OCI-LY1 (cell line): ENCODE measurements at regions not wholly inside any gene's neighbourhood (a gene's known extent, or its start where the extent isn't known, plus 50 kb on each side); places are given as distances from the start of the nearest gene placed in this dataset.

Experiments used
- H2AFZ ChIP-seq: fragments of 200-600 bp; sonication (generic), shearing (Covaris generic); 2 replicates; pipeline ENCODE4 v1.6.0; 2014; ENCODE audit warnings: antibody characterized with exemption, mild to moderate bottlenecking, low read length
- H3F3A ChIP-seq: fragments of 200-600 bp; sonication (generic), shearing (Covaris generic); 2 replicates; pipeline ENCODE4 v1.6.0; 2014; ENCODE audit warnings: mild to moderate bottlenecking, antibody characterized with exemption, low read length, moderate library complexity; ENCODE audit not compliant: insufficient read depth
- H3K27ac ChIP-seq: fragments of 200-600 bp; sonication (generic); 2 replicates; pipeline ENCODE4 v1.5.1; 2014; ENCODE audit warnings: low read length, mixed run types, mild to moderate bottlenecking, low read depth; ENCODE audit not compliant: poor library complexity, severe bottlenecking
- H3K27me3 ChIP-seq: fragments of 200-600 bp; sonication (generic); 2 replicates; pipeline ENCODE4 v1.6.0; 2014; ENCODE audit warnings: antibody characterized with exemption, mild to moderate bottlenecking, low read length, moderate library complexity; ENCODE audit not compliant: insufficient read depth
- H3K36me3 ChIP-seq: fragments of 200-600 bp; sonication (generic); 2 replicates; pipeline ENCODE4 v1.6.1; 2014; ENCODE audit warnings: mild to moderate bottlenecking, antibody characterized with exemption, low read length, moderate library complexity, mixed read lengths; ENCODE audit not compliant: insufficient read depth
- H3K4me1 ChIP-seq: fragments of 200-600 bp; sonication (generic); 2 replicates; pipeline ENCODE4 v1.5.1; 2014; ENCODE audit warnings: mild to moderate bottlenecking, low read length, moderate library complexity; ENCODE audit not compliant: insufficient read depth, severe bottlenecking
- H3K4me2 ChIP-seq: fragments of 200-600 bp; sonication (generic), shearing (Covaris generic); 2 replicates; pipeline ENCODE4 v1.6.1; 2014; ENCODE audit warnings: low read length
- H3K4me3 ChIP-seq: fragments of 200-600 bp; sonication (generic); 2 replicates; pipeline ENCODE4 v1.5.1; 2014; ENCODE audit warnings: low read length, low read depth, mild to moderate bottlenecking, mixed read lengths; ENCODE audit not compliant: poor library complexity, severe bottlenecking
- H3K79me2 ChIP-seq: fragments of 200-600 bp; shearing (Covaris generic); 2 replicates; pipeline ENCODE4 v1.6.1; 2016; ENCODE audit warnings: mixed run types, low read length, mixed read lengths; ENCODE audit not compliant: insufficient read depth
- H3K9ac ChIP-seq: fragments of 200-600 bp; sonication (generic), shearing (Covaris generic); 2 replicates; pipeline ENCODE4 v1.6.1; 2014; ENCODE audit warnings: mild to moderate bottlenecking, low read length, mixed read lengths
- H3K9me2 ChIP-seq: fragments of 200-600 bp; sonication (generic), shearing (Covaris generic); 2 replicates; pipeline ENCODE4 v1.6.1; 2014; ENCODE audit warnings: low read depth, mild to moderate bottlenecking, low read length, mixed read lengths
- H3K9me3 ChIP-seq: fragments of 200-600 bp; shearing (Covaris generic); 2 replicates; pipeline ENCODE4 v1.6.1; 2014; ENCODE audit warnings: low read length, mixed read lengths
- H4K20me1 ChIP-seq: fragments of 200-600 bp; sonication (generic), shearing (Covaris generic); 2 replicates; pipeline ENCODE4 v1.6.0; 2016; ENCODE audit warnings: mild to moderate bottlenecking, low read length; ENCODE audit not compliant: insufficient read depth
- CTCF ChIP-seq: fragments of 200-600 bp; sonication (generic), shearing (Covaris generic); IDR thresholded peaks from 2 replicates; pipeline ENCODE4 v1.5.1; 2017; ENCODE audit warnings: mild to moderate bottlenecking, antibody characterized with exemption, low read length, moderate library complexity, mixed read lengths
- EZH2 ChIP-seq: fragments of 200-600 bp; sonication (generic), shearing (Covaris generic); IDR thresholded peaks from 2 replicates; pipeline ENCODE4 v1.8.0; 2017; ENCODE audit warnings: borderline replicate concordance, mixed run types, mild to moderate bottlenecking, antibody characterized with exemption, low read length, moderate library complexity, mixed read lengths

GRCh38 chr7:25424855-25425254 lies 196.6 kb upstream of the NPVF start:
- Histone ChIP-seq H2AFZ (no peak overlapping the region), H3K9me2 (no peaks in the 10 kb centered on the region), H3K27me3 (no peaks in the 10 kb centered on the region), H3K9ac (no peak overlapping the region), H3K36me3 (no peaks in the 10 kb centered on the region), H3F3A (no peaks in the 10 kb centered on the region), H3K4me3 (no peak overlapping the region), H3K9me3 (no peaks in the 10 kb centered on the region), H3K4me1 (no peaks in the 10 kb centered on the region), H3K79me2 (no peaks in the 10 kb centered on the region), H3K27ac (no peak overlapping the region), H3K4me2 (no peak overlapping the region), H4K20me1 (no peaks in the 10 kb centered on the region)
- no peak for TF ChIP-seq EZH2
- TF ChIP-seq CTCF = no peak

- TF ChIP-seq EZH2 (no peak), CTCF (no peak)
- Histone ChIP-seq H3K4me2 (no peak overlapping the region), H3F3A (no peaks in the 10 kb centered on the region)
Measured at GRCh38 chr7:25427721-25428120, 199.4 kb upstream of the NPVF start.

GRCh38 chr7:25429731-25430130 lies 201.4 kb upstream of the NPVF start:
- H3K4me3 ChIP-seq = no peak overlapping the region
- no peak overlapping the region for H3K4me2 ChIP-seq
- H3F3A ChIP-seq = no peaks in the 10 kb centered on the region
- no peaks in the 10 kb centered on the region for H3K27me3 ChIP-seq
- no peak overlapping the region for H2AFZ ChIP-seq
- no peaks in the 10 kb centered on the region for H3K9me2 ChIP-seq
- H4K20me1 ChIP-seq = no peaks in the 10 kb centered on the region
- no peaks in the 10 kb centered on the region for H3K36me3 ChIP-seq
- TF ChIP-seq CTCF (no peak), EZH2 (no peak)
- no peaks in the 10 kb centered on the region for H3K79me2 ChIP-seq
- no peaks in the 10 kb centered on the region for H3K4me1 ChIP-seq
- no peak overlapping the region for H3K27ac ChIP-seq
- H3K9ac ChIP-seq = no peak overlapping the region
- no peaks in the 10 kb centered on the region for H3K9me3 ChIP-seq

More at GRCh38 chr7:25427721-25428120, 199.4 kb upstream of the NPVF start:
- Histone ChIP-seq H3K9me2 (no peaks in the 10 kb centered on the region), H3K9me3 (no peaks in the 10 kb centered on the region), H4K20me1 (no peaks in the 10 kb centered on the region), H3K79me2 (no peaks in the 10 kb centered on the region), H3K36me3 (no peaks in the 10 kb centered on the region), H3K4me1 (no peaks in the 10 kb centered on the region), H3K27me3 (no peaks in the 10 kb centered on the region), H3K9ac (no peak overlapping the region), H2AFZ (no peak overlapping the region), H3K4me3 (no peak overlapping the region), H3K27ac (no peak overlapping the region)
